Fibroblast of lung (primary cell): ENCODE measurements at regions not wholly inside any gene's neighbourhood (a gene's known extent, or its start where the extent isn't known, plus 50 kb on each side); places are given as distances from the start of the nearest gene placed in this dataset.

Experiments
- EZH2 ChIP-seq: IDR thresholded peaks from 2 replicates; pipeline ENCODE4 v1.5.1; 2012; ENCODE audit warnings: low read length, control low read depth, mild to moderate bottlenecking; ENCODE audit errors: missing control alignments
- TF ChIP-seq, protein P1 (sequence below), 2 donors: IDR thresholded peaks in 1 of 2; conservative IDR thresholded peaks in 1 of 2; 1 replicate in 1 of 2; 2 replicates in 1 of 2; pipeline ENCODE4 v1.5.1; 2011 to 2012; ENCODE audit warnings: low read length in 2 of 2, control low read depth in 1 of 2, inconsistent platforms in 1 of 2, low read depth in 1 of 2, mild to moderate bottlenecking in 1 of 2

DNA sequence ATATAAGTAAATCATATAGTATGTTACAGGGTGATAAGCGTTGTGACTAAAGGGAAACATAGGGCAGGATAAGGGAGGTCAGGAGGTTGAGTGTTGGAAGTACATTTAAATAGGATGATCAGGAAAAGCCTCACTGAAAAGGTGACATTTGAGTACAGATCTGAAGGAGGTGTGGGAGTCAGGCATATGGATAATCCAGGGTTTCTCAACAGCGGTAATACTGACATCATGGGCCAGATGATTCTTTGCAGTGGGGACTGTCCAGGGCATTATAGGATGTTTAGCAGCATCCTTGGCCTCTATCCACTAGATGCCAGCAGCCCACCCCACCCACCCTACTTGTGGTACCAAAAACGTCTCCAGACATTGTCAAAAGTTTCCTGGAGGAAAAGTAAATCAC lies 292.6 kb upstream of the PREP start:
- TF ChIP-seq, protein P1, sequence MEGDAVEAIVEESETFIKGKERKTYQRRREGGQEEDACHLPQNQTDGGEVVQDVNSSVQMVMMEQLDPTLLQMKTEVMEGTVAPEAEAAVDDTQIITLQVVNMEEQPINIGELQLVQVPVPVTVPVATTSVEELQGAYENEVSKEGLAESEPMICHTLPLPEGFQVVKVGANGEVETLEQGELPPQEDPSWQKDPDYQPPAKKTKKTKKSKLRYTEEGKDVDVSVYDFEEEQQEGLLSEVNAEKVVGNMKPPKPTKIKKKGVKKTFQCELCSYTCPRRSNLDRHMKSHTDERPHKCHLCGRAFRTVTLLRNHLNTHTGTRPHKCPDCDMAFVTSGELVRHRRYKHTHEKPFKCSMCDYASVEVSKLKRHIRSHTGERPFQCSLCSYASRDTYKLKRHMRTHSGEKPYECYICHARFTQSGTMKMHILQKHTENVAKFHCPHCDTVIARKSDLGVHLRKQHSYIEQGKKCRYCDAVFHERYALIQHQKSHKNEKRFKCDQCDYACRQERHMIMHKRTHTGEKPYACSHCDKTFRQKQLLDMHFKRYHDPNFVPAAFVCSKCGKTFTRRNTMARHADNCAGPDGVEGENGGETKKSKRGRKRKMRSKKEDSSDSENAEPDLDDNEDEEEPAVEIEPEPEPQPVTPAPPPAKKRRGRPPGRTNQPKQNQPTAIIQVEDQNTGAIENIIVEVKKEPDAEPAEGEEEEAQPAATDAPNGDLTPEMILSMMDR (conservative IDR thresholded peaks at IDR 0.05 in 1 of 2, IDR thresholded peaks at IDR 0.05 in 1 of 2; ENCODE audit: low read depth in 1 of 2, low read length in 2 of 2) = no peak
- no peak for TF ChIP-seq EZH2
